A673 (cell line): ENCODE measurements at regions not wholly inside any gene's neighbourhood (a gene's known extent, or its start where the extent isn't known, plus 50 kb on each side); places are given as distances from the start of the nearest gene placed in this dataset.

Experiments used
- CTCF ChIP-seq: fragments of 300-800, 200-600 bp; sonication (generic); conservative IDR thresholded peaks from 2 replicates; pipeline ENCODE4 v1.5.1; 2017; ENCODE audit warnings: low read depth, mild to moderate bottlenecking, antibody characterized with exemption, low read length, moderate library complexity, mixed read lengths
- EZH2 ChIP-seq: fragments of 200-600 bp; sonication (generic); IDR thresholded peaks from 2 replicates; pipeline ENCODE4 v1.6.1; 2017; ENCODE audit warnings: borderline replicate concordance, low read depth, mild to moderate bottlenecking, mixed read lengths, antibody characterized with exemption, low read length; ENCODE audit not compliant: poor library complexity, severe bottlenecking

DNA sequence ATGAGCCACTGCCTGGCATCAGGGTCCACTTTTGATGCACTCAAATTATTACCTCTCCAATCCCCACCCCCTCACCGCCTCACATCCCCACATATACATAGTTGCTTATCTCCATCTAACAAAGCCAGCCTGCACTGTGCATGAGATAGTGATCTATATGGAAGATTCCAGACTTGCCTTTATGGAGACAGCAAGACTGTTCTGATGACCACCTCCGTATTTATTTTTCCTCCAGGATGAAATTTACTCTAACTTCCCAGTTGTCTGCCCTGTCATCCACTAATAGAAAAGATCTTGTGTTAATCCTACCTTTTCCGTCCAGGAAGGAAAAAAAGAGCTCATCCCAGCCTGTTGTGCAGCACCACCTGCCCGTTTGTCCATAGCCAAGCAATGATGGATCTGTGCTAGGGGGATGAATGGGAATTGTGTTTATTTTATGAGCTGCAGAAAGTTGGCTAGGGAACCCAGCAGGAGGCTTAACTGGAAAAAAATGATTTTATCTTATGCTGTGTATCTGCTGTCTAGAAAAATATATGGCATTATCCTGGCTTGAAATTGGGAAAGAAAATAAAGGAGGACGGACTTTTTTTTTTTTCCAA is 114.5 kb downstream of the CD47 start:
- TF ChIP-seq CTCF (no peak), EZH2 (no peak)
